ENCODE measurements at regions not wholly inside any gene's neighbourhood (a gene's known extent, or its start where the extent isn't known, plus 50 kb on each side); places are given as distances from the start of the nearest gene placed in this dataset.
"Not testable (repeated sequence)": the region's sequence is repeated elsewhere in the genome, so short reads cannot be mapped to it uniquely, and the experiment has no call there.

DNA sequence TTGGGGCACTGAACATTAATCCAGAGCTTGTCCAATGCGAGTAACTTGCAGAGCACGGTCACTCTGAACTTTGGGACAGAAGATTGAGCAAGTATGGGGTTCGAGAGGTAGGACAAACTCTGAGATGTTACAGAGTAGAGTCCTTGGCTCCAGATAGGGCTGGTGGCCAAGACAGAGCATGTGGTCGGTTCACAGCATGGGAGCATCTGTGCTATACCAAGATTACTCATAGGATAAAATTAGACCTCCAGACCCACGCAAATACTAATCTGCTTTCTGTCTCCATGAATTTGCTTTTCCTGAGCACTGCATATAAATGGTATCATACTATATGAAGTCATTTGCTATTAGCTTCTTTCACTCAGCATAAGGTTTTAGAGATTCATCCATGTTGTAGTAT lies 93.4 kb upstream of the TBX5 start:
- no peaks in the 10 kb centered on the region for H3K36me3 ChIP-seq (ENCODE audit: insufficient read depth, low read length)
- DNase-seq (ENCODE audit: low read depth, low spot score): no peak
- TF ChIP-seq FOXP2 (optimal IDR thresholded peaks at IDR 0.05; ENCODE audit: control extremely low read depth, extremely low read length, insufficient read depth) (no peak), POLR2AphosphoS5 (IDR thresholded peaks at IDR 0.05; ENCODE audit: borderline replicate concordance, low read depth, low read length) (no peak), EZH2 (IDR thresholded peaks at IDR 0.05) (no peak)
- H3K27ac ChIP-seq: no peak overlapping the region
- no peak overlapping the region for H3K9ac ChIP-seq (ENCODE audit: insufficient read length)
- no peaks in the 10 kb centered on the region for H3K9me3 ChIP-seq (ENCODE audit: low read depth, low read length)
- no peak overlapping the region for H3K4me3 ChIP-seq

DNA sequence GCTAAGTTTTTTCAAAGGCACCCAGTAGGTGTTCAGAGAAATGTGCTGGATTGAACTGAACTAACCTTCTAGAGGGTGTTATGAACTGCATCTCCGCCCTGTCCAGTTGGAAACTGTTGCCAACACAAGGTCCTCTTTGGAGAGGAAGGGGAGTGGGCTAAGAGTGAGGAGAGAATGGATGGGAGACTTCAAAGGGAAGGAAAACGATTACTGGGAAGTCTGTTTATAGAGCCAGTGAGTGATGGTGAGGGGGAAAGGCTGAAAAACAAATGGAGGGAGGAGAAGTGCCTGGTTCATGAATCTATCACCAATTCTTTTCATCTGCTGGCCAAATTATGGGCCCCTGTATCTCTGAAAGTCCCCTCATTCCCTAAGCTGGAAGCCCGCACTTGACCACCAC lies 86.0 kb upstream of the TBX5 start:
- Histone ChIP-seq H3K27ac (no peak overlapping the region), H3K9me3 (ENCODE audit: low read depth, low read length) (no peaks in the 10 kb centered on the region), H3K4me3 (no peak overlapping the region), H3K36me3 (ENCODE audit: insufficient read depth, low read length) (no peaks in the 10 kb centered on the region), H3K9ac (ENCODE audit: insufficient read length) (no peak overlapping the region)
- TF ChIP-seq POLR2AphosphoS5 (IDR thresholded peaks at IDR 0.05; ENCODE audit: borderline replicate concordance, low read depth, low read length) (no peak), EZH2 (IDR thresholded peaks at IDR 0.05) (no peak), FOXP2 (optimal IDR thresholded peaks at IDR 0.05; ENCODE audit: control extremely low read depth, extremely low read length, insufficient read depth) (no peak)
- no peak for DNase-seq (ENCODE audit: low read depth, low spot score)

DNA sequence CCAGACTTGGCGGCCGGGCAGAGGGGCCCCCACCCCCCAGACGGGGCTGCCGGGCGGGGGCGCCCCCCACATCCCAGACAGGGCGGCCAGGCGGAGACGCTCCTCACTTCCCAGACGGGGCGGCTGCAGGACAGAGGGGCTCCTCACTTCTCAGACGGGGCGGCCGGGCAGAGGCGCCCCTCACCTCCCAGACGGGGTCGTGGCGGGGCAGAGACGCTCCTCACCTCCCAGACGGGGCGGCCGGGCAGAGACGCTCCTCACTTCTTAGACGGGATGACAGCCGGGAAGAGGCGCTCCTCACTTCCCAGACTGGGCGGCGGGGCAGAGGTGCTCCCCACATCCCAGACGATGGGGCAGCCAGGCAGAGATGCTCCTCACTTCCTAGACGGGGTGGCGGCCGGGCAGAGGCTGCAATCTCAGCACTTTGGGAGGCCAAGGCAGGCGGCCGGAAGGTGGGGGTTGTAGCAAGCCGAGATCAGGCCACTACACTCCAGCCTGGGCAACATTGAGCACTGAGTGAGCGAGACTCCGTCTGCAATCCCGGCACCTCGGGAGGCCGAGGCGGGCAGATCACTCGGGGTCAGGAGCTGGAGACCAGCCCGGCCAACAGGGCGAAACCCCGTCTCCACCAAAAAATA lies 79.0 kb upstream of the TBX5 start:
- not testable (repeated sequence) for H3K36me3 ChIP-seq (ENCODE audit: insufficient read depth, low read length); DNase-seq (ENCODE audit: low read depth, low spot score); H3K9ac ChIP-seq (ENCODE audit: insufficient read length); H3K4me3 ChIP-seq; H3K27ac ChIP-seq; H3K9me3 ChIP-seq (ENCODE audit: low read depth, low read length)

- no peak for DNase-seq (ENCODE audit: low read depth, low spot score)
- Histone ChIP-seq H3K9me3 (ENCODE audit: low read depth, low read length) (no peaks in the 10 kb centered on the region), H3K27ac (no peak overlapping the region), H3K4me3 (no peak overlapping the region), H3K9ac (ENCODE audit: insufficient read length) (no peak overlapping the region), H3K36me3 (ENCODE audit: insufficient read depth, low read length) (no peaks in the 10 kb centered on the region)
- no peak for TF ChIP-seq EZH2 (IDR thresholded peaks at IDR 0.05)
- TF ChIP-seq POLR2AphosphoS5 (IDR thresholded peaks at IDR 0.05; ENCODE audit: borderline replicate concordance, low read depth, low read length): no peak
- TF ChIP-seq FOXP2 (optimal IDR thresholded peaks at IDR 0.05; ENCODE audit: control extremely low read depth, extremely low read length, insufficient read depth): no peak
These were observed 78.1 kb upstream of the TBX5 start for GRCh38 chr12:114483996-114484395.

DNA sequence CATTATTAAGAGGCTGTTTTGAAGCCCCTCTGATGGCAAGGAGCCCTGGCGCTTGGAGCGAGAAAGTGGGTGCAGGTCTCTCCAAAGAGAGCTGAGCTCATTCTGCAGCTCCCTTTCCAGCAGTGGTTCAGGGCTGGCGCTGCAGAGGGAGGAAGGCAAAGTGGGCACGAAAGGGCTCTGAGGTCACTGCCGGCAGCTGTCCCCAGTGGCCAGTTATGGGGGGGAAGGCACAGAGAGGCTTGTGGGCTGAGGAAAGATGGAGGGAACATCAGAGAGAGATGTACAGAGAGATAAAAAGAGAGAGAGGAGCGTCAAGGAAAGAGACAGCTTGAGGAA lies 75.2 kb upstream of the TBX5 start:
- no peak for DNase-seq (ENCODE audit: low read depth, low spot score)
- no peak for TF ChIP-seq POLR2AphosphoS5 (IDR thresholded peaks at IDR 0.05; ENCODE audit: borderline replicate concordance, low read depth, low read length)
- TF ChIP-seq EZH2 (IDR thresholded peaks at IDR 0.05): no peak
- no peak for TF ChIP-seq FOXP2 (optimal IDR thresholded peaks at IDR 0.05; ENCODE audit: control extremely low read depth, extremely low read length, insufficient read depth)
- no peaks in the 10 kb centered on the region for H3K9me3 ChIP-seq (ENCODE audit: low read depth, low read length)

DNA sequence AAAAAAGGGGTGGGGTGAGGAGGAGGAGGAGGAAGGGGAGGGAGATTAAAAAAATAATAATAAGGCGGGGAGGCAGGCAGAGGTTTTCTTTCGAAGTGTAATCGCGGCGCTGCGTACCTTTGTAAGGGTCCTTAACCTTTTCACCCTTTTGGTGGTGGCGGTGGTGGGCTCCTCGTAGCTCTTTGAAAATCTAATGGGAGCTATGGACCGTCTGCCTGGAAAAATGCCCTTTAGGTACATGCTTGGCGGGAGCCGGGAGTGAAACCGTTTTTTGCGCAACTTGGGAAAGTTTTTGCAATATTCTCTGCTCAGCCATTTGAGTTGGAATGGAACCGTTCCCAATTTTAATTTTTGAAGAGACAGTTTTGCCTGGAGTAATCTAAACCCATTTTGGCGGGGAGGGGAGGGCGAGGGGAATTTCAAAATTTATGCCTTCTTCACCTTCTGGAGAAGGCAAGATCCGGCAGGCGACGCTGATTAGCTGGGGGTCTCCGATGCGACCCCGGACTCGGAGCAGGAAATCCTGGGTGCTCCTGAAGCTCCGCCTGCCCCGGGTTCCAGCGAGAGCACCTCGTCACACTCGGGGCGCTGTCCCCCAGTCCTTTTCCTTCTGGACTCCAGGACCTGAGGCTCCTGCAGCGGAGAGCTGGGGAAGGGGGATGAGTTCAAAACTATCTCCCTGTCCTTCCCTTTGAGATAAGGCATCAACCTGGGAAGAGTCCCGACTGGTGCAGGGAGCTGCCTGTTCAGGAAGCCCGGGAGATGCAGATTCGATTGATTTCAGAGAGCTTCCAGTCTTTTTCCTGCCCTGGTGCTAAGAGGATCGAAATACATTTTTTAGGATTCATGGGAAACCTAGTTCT lies 74.6 kb upstream of the TBX5 start:
- TF ChIP-seq POLR2AphosphoS5 (IDR thresholded peaks at IDR 0.05; ENCODE audit: borderline replicate concordance, low read depth, low read length) (no peak), EZH2 (IDR thresholded peaks at IDR 0.05) (no peak), FOXP2 (optimal IDR thresholded peaks at IDR 0.05; ENCODE audit: control extremely low read depth, extremely low read length, insufficient read depth) (no peak)
- H3K4me3 ChIP-seq: peak overlapping the region; percentile 73
- no peaks in the 10 kb centered on the region for H3K9me3 ChIP-seq (ENCODE audit: low read depth, low read length)

More for the DNA sequence above, 75.2 kb upstream of the TBX5 start:
- Histone ChIP-seq H3K36me3 (ENCODE audit: insufficient read depth, low read length) (no peaks in the 10 kb centered on the region), H3K9ac (ENCODE audit: insufficient read length) (no peak overlapping the region), H3K27ac (no peak overlapping the region), H3K4me3 (no peak overlapping the region)

GRCh38 chr12:114479831-114480230 lies 73.9 kb upstream of the TBX5 start:
- Histone ChIP-seq H3K9ac (ENCODE audit: insufficient read length) (no peak overlapping the region), H3K4me3 (peak overlapping the region; percentile 73), H3K36me3 (ENCODE audit: insufficient read depth, low read length) (no peaks in the 10 kb centered on the region), H3K9me3 (ENCODE audit: low read depth, low read length) (no peaks in the 10 kb centered on the region), H3K27ac (no peak overlapping the region)
- TF ChIP-seq POLR2AphosphoS5 (IDR thresholded peaks at IDR 0.05; ENCODE audit: borderline replicate concordance, low read depth, low read length) (no peak), FOXP2 (optimal IDR thresholded peaks at IDR 0.05; ENCODE audit: control extremely low read depth, extremely low read length, insufficient read depth) (no peak), EZH2 (IDR thresholded peaks at IDR 0.05) (no peak)
- DNase-seq (ENCODE audit: low read depth, low spot score): no peak

More for the DNA sequence above, 74.6 kb upstream of the TBX5 start:
- Histone ChIP-seq H3K27ac (no peak overlapping the region), H3K36me3 (ENCODE audit: insufficient read depth, low read length) (no peaks in the 10 kb centered on the region), H3K9ac (ENCODE audit: insufficient read length) (peak overlapping the region; percentile 26)
- no peak for DNase-seq (ENCODE audit: low read depth, low spot score)

DNA sequence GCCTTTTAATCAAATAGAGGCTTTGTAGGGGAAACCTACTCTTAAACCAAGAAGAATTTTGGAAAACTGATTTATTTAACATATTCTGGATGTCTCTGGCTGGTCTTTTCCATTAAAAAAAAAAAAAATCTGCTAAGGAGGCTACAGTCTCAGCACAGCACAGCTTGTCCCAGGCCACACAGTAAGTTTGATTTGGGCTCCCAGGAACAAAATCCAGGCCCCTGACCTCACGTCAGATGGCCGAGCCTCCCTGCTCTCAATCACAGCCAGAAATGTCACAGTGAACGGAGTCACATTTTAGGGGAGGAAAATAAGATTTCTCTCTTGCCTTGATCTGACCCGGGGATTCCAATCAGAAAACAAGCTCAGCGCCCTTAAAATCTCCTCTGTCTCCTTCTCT lies 72.9 kb upstream of the TBX5 start:
- TF ChIP-seq POLR2AphosphoS5 (IDR thresholded peaks at IDR 0.05; ENCODE audit: borderline replicate concordance, low read depth, low read length) (no peak), EZH2 (IDR thresholded peaks at IDR 0.05) (no peak), FOXP2 (optimal IDR thresholded peaks at IDR 0.05; ENCODE audit: control extremely low read depth, extremely low read length, insufficient read depth) (no peak)
- H3K9ac ChIP-seq (ENCODE audit: insufficient read length): no peak overlapping the region
- H3K36me3 ChIP-seq (ENCODE audit: insufficient read depth, low read length): no peaks in the 10 kb centered on the region
- no peaks in the 10 kb centered on the region for H3K9me3 ChIP-seq (ENCODE audit: low read depth, low read length)
- peak overlapping the region; percentile 48; the same call in 1 of the 2 replicates for H3K27ac ChIP-seq
- no peak for DNase-seq (ENCODE audit: low read depth, low spot score)
- H3K4me3 ChIP-seq: no peak overlapping the region
